ENCODE measurements at regions not wholly inside any gene's neighbourhood (a gene's known extent, or its start where the extent isn't known, plus 50 kb on each side); places are given as distances from the start of the nearest gene placed in this dataset.

DNA sequence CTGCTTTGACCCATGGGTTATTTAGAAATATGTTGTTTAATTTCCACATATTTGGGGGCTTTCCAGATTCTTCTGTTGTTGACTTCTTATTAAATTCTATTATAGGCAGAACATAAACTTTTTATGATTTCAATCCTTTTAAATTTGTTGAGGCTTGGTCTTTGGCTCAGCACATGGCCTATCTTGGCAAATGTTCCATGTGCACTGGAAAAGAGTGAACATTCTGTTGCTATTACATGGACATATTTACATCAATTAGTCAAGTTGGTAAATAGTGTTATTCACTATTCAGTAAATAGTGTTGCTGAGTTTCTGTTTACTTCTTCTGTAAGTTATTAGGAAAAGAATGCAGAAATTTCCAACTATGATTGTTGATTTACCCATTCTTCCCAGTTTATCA, 75.4 kb downstream of the ETS2 start:
- Mint-ChIP-seq H3K27me3 (ENCODE audit: low read depth) (no peaks in the 10 kb centered on the region), H3K36me3 (ENCODE audit: insufficient read depth in 1 of 3, low read depth in 3 of 3) (peaks cover 0 to 23% (median 4%) of the 10 kb centered on the region in 3 experiments; a peak in 3 of 7 replicates), H3K9me3 (peaks cover 24 to 35% of the 10 kb centered on the region in 2 experiments), H3K4me3 (no peak overlapping the region), H3K4me1 (no peaks in the 10 kb centered on the region), H3K27ac (no peak overlapping the region)
- Histone ChIP-seq H3K18ac (ENCODE audit: insufficient read length, low read depth, low read length) (no peak overlapping the region), H3K4me1 (ENCODE audit: insufficient read depth, low read length) (no peaks in the 10 kb centered on the region), H3K4ac (ENCODE audit: low read depth, low read length) (no peak overlapping the region), H3K79me1 (ENCODE audit: insufficient read depth, low read depth, low read length, poor library complexity, severe bottlenecking) (no peaks in the 10 kb centered on the region), H3K27ac (ENCODE audit: insufficient read length, low read depth, low read length) (no peak overlapping the region), H3T11ph (ENCODE audit: low read length) (no peak overlapping the region), H2BK15ac (ENCODE audit: low read depth, low read length) (no peak overlapping the region), H3K9ac (ENCODE audit: extremely low read depth, insufficient read length, low read length) (no peak overlapping the region), H3K79me2 (ENCODE audit: insufficient read depth, low read length) (no peaks in the 10 kb centered on the region), H3K9me3 (ENCODE audit: control insufficient read depth, low read depth, low read length) (no peaks in the 10 kb centered on the region), H2BK12ac (ENCODE audit: insufficient read length, low read depth, low read length) (no peak overlapping the region), H3K56ac (ENCODE audit: insufficient read length, low read depth, low read length) (no peak overlapping the region), H2BK120ac (ENCODE audit: low read depth, low read length, poor library complexity, severe bottlenecking) (no peak overlapping the region), H2BK5ac (ENCODE audit: insufficient read length, low read length) (no peak overlapping the region), H2AFZ (ENCODE audit: low read length) (no peak overlapping the region), H3K14ac (ENCODE audit: insufficient read depth, low read length) (no peak overlapping the region), H4K91ac (ENCODE audit: insufficient read length, low read depth, low read length) (no peak overlapping the region), H3K27me3 (ENCODE audit: insufficient read depth, low read length) (no peaks in the 10 kb centered on the region), H2BK20ac (ENCODE audit: low read depth, low read length, poor library complexity, severe bottlenecking) (no peak overlapping the region), H4K20me1 (ENCODE audit: control insufficient read depth, insufficient read depth, insufficient read length) (no peaks in the 10 kb centered on the region), H2AK5ac (ENCODE audit: insufficient read length, low read length) (no peak overlapping the region), H3K4me2 (ENCODE audit: insufficient read depth, insufficient read length, low read length) (no peak overlapping the region), H4K8ac (replicated peaks; ENCODE audit: insufficient read length, low read depth, low read length) (no peak overlapping the region), H3K23me2 (ENCODE audit: insufficient read length, low read depth, low read length, poor library complexity, severe bottlenecking) (no peaks in the 10 kb centered on the region), H3K23ac (ENCODE audit: insufficient read length, low read depth, low read length) (no peak overlapping the region), H4K5ac (ENCODE audit: insufficient read length, low read depth, low read length) (no peak overlapping the region)
- TF ChIP-seq CTCF (conservative IDR thresholded peaks at IDR 0.05) = no peak
- no peak for DNase-seq
